ENCODE measurements at regions not wholly inside any gene's neighbourhood (a gene's known extent, or its start where the extent isn't known, plus 50 kb on each side); places are given as distances from the start of the nearest gene placed in this dataset.

DNA sequence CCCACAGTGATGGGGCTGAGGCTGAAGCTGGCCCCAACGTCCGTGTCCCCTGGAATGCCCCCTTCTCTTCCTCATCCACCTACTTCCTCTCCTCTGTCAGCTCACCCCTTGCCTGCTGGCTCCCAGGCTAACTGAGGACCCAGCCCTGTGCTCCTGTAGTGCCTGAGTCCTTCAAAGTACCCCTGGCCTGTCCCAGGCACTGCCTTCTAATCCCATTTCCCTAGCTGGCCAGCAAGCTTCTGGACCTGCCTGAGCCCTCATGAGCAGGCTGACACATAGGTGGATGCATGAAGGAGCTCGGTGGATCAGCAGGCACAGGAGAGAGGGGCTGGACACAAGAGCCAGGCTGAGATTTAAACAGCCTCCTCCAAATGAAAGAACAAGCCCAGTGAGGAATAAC lies 650.8 kb downstream of the NPHP4 start (continued):
- TF ChIP-seq, protein P1, sequence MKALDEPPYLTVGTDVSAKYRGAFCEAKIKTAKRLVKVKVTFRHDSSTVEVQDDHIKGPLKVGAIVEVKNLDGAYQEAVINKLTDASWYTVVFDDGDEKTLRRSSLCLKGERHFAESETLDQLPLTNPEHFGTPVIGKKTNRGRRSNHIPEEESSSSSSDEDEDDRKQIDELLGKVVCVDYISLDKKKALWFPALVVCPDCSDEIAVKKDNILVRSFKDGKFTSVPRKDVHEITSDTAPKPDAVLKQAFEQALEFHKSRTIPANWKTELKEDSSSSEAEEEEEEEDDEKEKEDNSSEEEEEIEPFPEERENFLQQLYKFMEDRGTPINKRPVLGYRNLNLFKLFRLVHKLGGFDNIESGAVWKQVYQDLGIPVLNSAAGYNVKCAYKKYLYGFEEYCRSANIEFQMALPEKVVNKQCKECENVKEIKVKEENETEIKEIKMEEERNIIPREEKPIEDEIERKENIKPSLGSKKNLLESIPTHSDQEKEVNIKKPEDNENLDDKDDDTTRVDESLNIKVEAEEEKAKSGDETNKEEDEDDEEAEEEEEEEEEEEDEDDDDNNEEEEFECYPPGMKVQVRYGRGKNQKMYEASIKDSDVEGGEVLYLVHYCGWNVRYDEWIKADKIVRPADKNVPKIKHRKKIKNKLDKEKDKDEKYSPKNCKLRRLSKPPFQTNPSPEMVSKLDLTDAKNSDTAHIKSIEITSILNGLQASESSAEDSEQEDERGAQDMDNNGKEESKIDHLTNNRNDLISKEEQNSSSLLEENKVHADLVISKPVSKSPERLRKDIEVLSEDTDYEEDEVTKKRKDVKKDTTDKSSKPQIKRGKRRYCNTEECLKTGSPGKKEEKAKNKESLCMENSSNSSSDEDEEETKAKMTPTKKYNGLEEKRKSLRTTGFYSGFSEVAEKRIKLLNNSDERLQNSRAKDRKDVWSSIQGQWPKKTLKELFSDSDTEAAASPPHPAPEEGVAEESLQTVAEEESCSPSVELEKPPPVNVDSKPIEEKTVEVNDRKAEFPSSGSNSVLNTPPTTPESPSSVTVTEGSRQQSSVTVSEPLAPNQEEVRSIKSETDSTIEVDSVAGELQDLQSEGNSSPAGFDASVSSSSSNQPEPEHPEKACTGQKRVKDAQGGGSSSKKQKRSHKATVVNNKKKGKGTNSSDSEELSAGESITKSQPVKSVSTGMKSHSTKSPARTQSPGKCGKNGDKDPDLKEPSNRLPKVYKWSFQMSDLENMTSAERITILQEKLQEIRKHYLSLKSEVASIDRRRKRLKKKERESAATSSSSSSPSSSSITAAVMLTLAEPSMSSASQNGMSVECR (CRISPR knock-in tag; IDR thresholded peaks at IDR 0.05; ENCODE audit: borderline replicate concordance) = no peak
- TF ChIP-seq, protein P2, sequence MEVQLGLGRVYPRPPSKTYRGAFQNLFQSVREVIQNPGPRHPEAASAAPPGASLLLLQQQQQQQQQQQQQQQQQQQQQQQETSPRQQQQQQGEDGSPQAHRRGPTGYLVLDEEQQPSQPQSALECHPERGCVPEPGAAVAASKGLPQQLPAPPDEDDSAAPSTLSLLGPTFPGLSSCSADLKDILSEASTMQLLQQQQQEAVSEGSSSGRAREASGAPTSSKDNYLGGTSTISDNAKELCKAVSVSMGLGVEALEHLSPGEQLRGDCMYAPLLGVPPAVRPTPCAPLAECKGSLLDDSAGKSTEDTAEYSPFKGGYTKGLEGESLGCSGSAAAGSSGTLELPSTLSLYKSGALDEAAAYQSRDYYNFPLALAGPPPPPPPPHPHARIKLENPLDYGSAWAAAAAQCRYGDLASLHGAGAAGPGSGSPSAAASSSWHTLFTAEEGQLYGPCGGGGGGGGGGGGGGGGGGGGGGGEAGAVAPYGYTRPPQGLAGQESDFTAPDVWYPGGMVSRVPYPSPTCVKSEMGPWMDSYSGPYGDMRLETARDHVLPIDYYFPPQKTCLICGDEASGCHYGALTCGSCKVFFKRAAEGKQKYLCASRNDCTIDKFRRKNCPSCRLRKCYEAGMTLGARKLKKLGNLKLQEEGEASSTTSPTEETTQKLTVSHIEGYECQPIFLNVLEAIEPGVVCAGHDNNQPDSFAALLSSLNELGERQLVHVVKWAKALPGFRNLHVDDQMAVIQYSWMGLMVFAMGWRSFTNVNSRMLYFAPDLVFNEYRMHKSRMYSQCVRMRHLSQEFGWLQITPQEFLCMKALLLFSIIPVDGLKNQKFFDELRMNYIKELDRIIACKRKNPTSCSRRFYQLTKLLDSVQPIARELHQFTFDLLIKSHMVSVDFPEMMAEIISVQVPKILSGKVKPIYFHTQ (CRISPR knock-in tag; IDR thresholded peaks at IDR 0.05) = no peak
- no peak for TF ChIP-seq CREB1 (CRISPR knock-in tag; IDR thresholded peaks at IDR 0.05)

DNA sequence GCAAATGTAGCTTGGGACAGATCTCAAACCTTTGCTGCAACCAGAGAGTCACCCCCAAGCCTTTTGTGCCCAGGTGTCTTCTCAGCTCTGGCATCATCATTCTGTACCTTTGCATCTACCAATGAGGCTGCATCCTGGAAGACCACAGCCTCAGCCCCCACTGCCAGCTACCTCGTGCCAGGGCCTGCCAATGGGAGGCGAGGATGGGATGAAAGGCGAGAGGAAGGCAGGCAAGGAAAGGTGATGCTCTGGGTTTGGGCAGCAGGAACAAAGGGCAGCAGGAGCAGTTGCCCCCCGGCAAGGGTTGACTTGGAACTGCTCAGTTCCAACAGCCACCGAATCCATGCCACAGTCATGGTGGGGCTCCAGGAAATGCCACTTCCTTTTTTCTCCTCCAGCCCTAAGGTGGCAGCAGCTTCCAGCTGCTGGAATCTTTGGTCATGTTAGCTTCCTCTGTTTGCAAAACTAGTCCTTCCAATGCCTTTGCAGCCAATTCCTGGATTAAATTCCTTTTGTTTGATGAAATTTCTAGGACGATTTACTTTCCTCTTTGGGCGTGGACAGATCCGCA lies 651.6 kb downstream of the NPHP4 start:
- no peaks in the 10 kb centered on the region for H3K4me1 Mint-ChIP-seq
- TF ChIP-seq NR3C1 (CRISPR knock-in tag; conservative IDR thresholded peaks at IDR 0.05; ENCODE audit: low read depth) (no peak), ESRRA (CRISPR knock-in tag; IDR thresholded peaks at IDR 0.05; ENCODE audit: borderline replicate concordance) (no peak), RORB (CRISPR knock-in tag; IDR thresholded peaks at IDR 0.05) (no peak), TP53 (CRISPR knock-in tag; IDR thresholded peaks at IDR 0.05) (no peak)
- POLR2A ChIA-PET = no interaction called here
- CTCF ChIA-PET = no interaction called here
- H3K9me3 Mint-ChIP-seq = peaks cover 77% of the 10 kb centered on the region
- H3K4me3 Mint-ChIP-seq = no peak overlapping the region
- DNase-seq (ENCODE audit: low spot score) (no peak), ATAC-seq (no peak)
- no peak overlapping the region for H3K27ac Mint-ChIP-seq
- peaks cover 22% of the 10 kb centered on the region for H3K27me3 Mint-ChIP-seq (ENCODE audit: low read depth)
- H3K36me3 Mint-ChIP-seq = peaks cover 77% of the 10 kb centered on the region

DNA sequence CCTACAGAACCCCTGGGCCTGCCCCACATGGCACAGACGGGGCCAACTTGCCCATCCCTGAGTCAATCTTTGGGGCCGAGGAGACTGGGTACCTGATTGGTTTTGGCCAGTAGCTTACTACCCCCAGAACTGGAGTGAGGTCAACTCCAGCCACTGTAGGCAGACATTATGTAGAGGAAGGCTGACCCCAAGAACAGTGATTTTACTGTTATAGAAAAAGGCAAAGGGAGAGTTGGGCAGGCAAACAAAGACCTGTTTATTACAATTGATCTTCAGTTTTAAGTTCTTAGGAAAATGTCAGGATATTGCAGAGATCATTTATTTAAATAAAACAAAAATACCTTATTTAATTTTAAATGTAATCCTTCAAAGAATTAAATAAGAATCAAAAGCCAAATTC lies 653.8 kb downstream of the NPHP4 start:
- H3K4me1 Mint-ChIP-seq = no peaks in the 10 kb centered on the region
- H3K4me3 Mint-ChIP-seq = no peak overlapping the region
- TF ChIP-seq SMAD3 (CRISPR knock-in tag; IDR thresholded peaks at IDR 0.05; ENCODE audit: borderline replicate concordance) (no peak), SMAD4 (CRISPR knock-in tag; IDR thresholded peaks at IDR 0.05) (no peak)
- TF ChIP-seq, protein P3, sequence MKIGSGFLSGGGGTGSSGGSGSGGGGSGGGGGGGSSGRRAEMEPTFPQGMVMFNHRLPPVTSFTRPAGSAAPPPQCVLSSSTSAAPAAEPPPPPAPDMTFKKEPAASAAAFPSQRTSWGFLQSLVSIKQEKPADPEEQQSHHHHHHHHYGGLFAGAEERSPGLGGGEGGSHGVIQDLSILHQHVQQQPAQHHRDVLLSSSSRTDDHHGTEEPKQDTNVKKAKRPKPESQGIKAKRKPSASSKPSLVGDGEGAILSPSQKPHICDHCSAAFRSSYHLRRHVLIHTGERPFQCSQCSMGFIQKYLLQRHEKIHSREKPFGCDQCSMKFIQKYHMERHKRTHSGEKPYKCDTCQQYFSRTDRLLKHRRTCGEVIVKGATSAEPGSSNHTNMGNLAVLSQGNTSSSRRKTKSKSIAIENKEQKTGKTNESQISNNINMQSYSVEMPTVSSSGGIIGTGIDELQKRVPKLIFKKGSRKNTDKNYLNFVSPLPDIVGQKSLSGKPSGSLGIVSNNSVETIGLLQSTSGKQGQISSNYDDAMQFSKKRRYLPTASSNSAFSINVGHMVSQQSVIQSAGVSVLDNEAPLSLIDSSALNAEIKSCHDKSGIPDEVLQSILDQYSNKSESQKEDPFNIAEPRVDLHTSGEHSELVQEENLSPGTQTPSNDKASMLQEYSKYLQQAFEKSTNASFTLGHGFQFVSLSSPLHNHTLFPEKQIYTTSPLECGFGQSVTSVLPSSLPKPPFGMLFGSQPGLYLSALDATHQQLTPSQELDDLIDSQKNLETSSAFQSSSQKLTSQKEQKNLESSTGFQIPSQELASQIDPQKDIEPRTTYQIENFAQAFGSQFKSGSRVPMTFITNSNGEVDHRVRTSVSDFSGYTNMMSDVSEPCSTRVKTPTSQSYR (CRISPR knock-in tag; IDR thresholded peaks at IDR 0.05) = no peak

GRCh38 chr1:5333291-5333690 lies 658.9 kb downstream of the NPHP4 start:
- DNase-seq (ENCODE audit: low spot score) = no peak
- no peaks in the 10 kb centered on the region for H3K4me1 Mint-ChIP-seq
- CTCF ChIA-PET = no interaction called here
- H3K27me3 Mint-ChIP-seq (ENCODE audit: low read depth) = peaks cover 16% of the 10 kb centered on the region
- ATAC-seq = no peak
- H3K27ac Mint-ChIP-seq = no peak overlapping the region
- POLR2A ChIA-PET = no interaction called here
- peaks cover 81% of the 10 kb centered on the region for H3K9me3 Mint-ChIP-seq
- peaks cover 80% of the 10 kb centered on the region for H3K36me3 Mint-ChIP-seq
- TF ChIP-seq IRF2 (CRISPR knock-in tag; IDR thresholded peaks at IDR 0.05; ENCODE audit: borderline replicate concordance, low read depth) (no peak), SMAD3 (CRISPR knock-in tag; IDR thresholded peaks at IDR 0.05; ENCODE audit: borderline replicate concordance) (no peak)
- no peak overlapping the region for H3K4me3 Mint-ChIP-seq

More for the DNA sequence above, 653.8 kb downstream of the NPHP4 start:
- POLR2A ChIA-PET = no interaction called here
- Mint-ChIP-seq H3K9me3 (peaks cover 73% of the 10 kb centered on the region), H3K27me3 (ENCODE audit: low read depth) (peaks cover 20% of the 10 kb centered on the region), H3K27ac (no peak overlapping the region), H3K36me3 (peaks cover 75% of the 10 kb centered on the region)
- no peak for DNase-seq (ENCODE audit: low spot score)
- ATAC-seq = no peak
- CTCF ChIA-PET = no interaction called here

Data from WTC11 (cell line).